ENCODE measurements at regions not wholly inside any gene's neighbourhood (a gene's known extent, or its start where the extent isn't known, plus 50 kb on each side); places are given as distances from the start of the nearest gene placed in this dataset.

DNA sequence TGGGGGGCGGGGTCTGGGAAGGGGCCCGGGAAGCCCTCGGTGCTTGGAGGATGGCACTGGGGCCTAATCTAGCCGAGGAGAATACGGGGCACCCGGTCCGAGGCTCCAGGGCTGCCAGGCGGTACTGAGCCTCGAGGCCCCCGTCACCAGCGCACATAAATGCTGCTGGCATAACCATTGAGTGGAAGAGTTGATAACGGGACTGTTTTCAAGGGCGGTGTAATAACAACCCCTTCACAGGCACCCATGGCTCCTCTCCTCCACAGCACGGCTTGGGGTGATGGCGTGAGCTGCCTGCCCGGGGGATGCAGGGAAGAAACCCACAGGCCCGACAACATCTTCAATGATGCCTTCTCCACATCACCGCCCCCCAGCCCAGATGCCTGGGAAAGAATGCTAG, 130.7 kb downstream of the FAM53A start:
- no peaks in the 10 kb centered on the region for H3K9me3 ChIP-seq (ENCODE audit: low read depth, low read length, poor library complexity, severe bottlenecking)
- H3K4me3 ChIP-seq (ENCODE audit: low read depth, low read length, poor library complexity, severe bottlenecking), result no peak overlapping the region
- BruUV-seq (replicated peaks), result no TSS peak
- DNase-seq (ENCODE audit: low spot score), result no peak
- POLR2A ChIA-PET (ENCODE audit: low non-redundant PET), result no interaction called here
- H3K4me1 ChIP-seq (ENCODE audit: insufficient read depth, low read length, poor library complexity, severe bottlenecking), result no peaks in the 10 kb centered on the region
- no peaks in the 10 kb centered on the region for H3K36me3 ChIP-seq (ENCODE audit: insufficient read depth, low read length, poor library complexity, severe bottlenecking)
- intact Hi-C loops (cut with micrococcal nuclease; ENCODE audit: unreplicated experiment), result no loop called here
- H3K27ac ChIP-seq (ENCODE audit: low read depth, low read length, poor library complexity, severe bottlenecking), result no peak overlapping the region
- no peak for TF ChIP-seq EZH2 (IDR thresholded peaks at IDR 0.05; ENCODE audit: borderline replicate concordance, low read depth, low read length, poor library complexity, severe bottlenecking)
- TF ChIP-seq, protein P1, sequence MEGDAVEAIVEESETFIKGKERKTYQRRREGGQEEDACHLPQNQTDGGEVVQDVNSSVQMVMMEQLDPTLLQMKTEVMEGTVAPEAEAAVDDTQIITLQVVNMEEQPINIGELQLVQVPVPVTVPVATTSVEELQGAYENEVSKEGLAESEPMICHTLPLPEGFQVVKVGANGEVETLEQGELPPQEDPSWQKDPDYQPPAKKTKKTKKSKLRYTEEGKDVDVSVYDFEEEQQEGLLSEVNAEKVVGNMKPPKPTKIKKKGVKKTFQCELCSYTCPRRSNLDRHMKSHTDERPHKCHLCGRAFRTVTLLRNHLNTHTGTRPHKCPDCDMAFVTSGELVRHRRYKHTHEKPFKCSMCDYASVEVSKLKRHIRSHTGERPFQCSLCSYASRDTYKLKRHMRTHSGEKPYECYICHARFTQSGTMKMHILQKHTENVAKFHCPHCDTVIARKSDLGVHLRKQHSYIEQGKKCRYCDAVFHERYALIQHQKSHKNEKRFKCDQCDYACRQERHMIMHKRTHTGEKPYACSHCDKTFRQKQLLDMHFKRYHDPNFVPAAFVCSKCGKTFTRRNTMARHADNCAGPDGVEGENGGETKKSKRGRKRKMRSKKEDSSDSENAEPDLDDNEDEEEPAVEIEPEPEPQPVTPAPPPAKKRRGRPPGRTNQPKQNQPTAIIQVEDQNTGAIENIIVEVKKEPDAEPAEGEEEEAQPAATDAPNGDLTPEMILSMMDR (conservative IDR thresholded peaks at IDR 0.05; ENCODE audit: low read depth, low read length), result no peak
- peaks cover 6% of the 10 kb centered on the region for H3K27me3 ChIP-seq (replicated peaks; ENCODE audit: insufficient read depth, low read depth, low read length, poor library complexity)
- CTCF ChIA-PET, result no interaction called here

DNA sequence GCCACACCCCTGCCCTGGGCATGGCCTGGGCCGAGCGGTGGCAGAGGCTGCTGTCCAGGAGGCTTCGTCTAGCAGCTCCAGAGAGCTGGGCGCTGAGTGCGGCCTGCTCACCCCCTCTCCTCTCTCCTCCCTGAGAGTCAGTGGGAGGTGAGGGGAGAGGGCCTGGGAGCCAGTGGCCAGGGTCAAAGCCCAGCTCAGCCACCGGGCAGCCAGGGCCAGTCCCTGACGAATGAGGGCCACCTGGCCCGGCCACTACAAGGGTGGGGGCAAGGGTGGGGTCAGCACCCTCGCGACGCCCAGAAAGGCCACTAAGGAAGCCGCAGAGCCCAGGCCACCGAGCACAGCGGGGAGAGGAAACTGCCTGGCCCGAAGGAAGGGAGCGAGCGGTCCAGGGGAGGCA, 131.7 kb downstream of the FAM53A start:
- no peak for DNase-seq (ENCODE audit: low spot score)
- POLR2A ChIA-PET (ENCODE audit: low non-redundant PET), result no interaction called here
- Histone ChIP-seq H3K27me3 (replicated peaks; ENCODE audit: insufficient read depth, low read depth, low read length, poor library complexity) (peaks cover 6% of the 10 kb centered on the region), H3K36me3 (ENCODE audit: insufficient read depth, low read length, poor library complexity, severe bottlenecking) (no peaks in the 10 kb centered on the region), H3K4me3 (ENCODE audit: low read depth, low read length, poor library complexity, severe bottlenecking) (no peak overlapping the region), H3K9me3 (ENCODE audit: low read depth, low read length, poor library complexity, severe bottlenecking) (no peaks in the 10 kb centered on the region), H3K4me1 (ENCODE audit: insufficient read depth, low read length, poor library complexity, severe bottlenecking) (no peaks in the 10 kb centered on the region), H3K27ac (ENCODE audit: low read depth, low read length, poor library complexity, severe bottlenecking) (no peak overlapping the region)
- TF ChIP-seq, protein P1 (conservative IDR thresholded peaks at IDR 0.05; ENCODE audit: low read depth, low read length), result no peak
- TF ChIP-seq EZH2 (IDR thresholded peaks at IDR 0.05; ENCODE audit: borderline replicate concordance, low read depth, low read length, poor library complexity, severe bottlenecking), result no peak
- intact Hi-C loops (cut with micrococcal nuclease; ENCODE audit: unreplicated experiment), result no loop called here
- CTCF ChIA-PET, result interaction anchor here (0.6 kb wide), 1 partner anchor 46 kb away, joined by 12 read pairs; no protein-coding TSS in a partner anchor
- BruUV-seq (replicated peaks), result no TSS peak

DNA sequence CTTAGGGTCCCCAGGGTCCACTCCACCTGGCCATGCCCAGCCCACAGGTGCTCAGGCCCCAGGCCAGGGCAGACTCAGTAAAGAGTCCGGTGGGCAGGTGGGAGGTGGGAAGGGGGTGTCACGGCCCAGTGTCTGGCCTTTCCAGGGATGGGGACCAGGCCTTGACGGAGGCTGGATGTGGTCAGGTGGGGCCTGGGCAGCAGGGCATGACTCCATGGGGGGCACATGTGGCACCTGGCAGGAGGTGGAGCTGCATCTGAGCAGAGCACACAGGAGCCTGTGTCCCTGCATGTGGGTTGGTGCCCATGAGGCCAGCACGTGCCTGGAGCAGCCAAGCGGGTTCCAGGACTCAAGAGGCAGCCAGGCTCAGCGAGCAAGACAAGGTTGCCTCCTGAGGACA, 132.9 kb downstream of the FAM53A start:
- H3K4me3 ChIP-seq (ENCODE audit: low read depth, low read length, poor library complexity, severe bottlenecking), result no peak overlapping the region
- H3K9me3 ChIP-seq (ENCODE audit: low read depth, low read length, poor library complexity, severe bottlenecking), result no peaks in the 10 kb centered on the region
- BruUV-seq (replicated peaks), result no TSS peak
- DNase-seq (ENCODE audit: low spot score), result no peak
- H3K27me3 ChIP-seq (replicated peaks; ENCODE audit: insufficient read depth, low read depth, low read length, poor library complexity), result no peaks in the 10 kb centered on the region
- intact Hi-C loops (cut with micrococcal nuclease; ENCODE audit: unreplicated experiment), result no loop called here
- no peak overlapping the region for H3K27ac ChIP-seq (ENCODE audit: low read depth, low read length, poor library complexity, severe bottlenecking)
- no peaks in the 10 kb centered on the region for H3K36me3 ChIP-seq (ENCODE audit: insufficient read depth, low read length, poor library complexity, severe bottlenecking)
- H3K4me1 ChIP-seq (ENCODE audit: insufficient read depth, low read length, poor library complexity, severe bottlenecking), result no peaks in the 10 kb centered on the region
- POLR2A ChIA-PET (ENCODE audit: low non-redundant PET), result no interaction called here
- TF ChIP-seq, protein P1 (conservative IDR thresholded peaks at IDR 0.05; ENCODE audit: low read depth, low read length), result no peak
- CTCF ChIA-PET, result no interaction called here

All from A673 (cell line).